NOMO-1 treated with dmso at 0.1 percent for 144 hours (cell line): ENCODE measurements at regions not wholly inside any gene's neighbourhood (a gene's known extent, or its start where the extent isn't known, plus 50 kb on each side); places are given as distances from the start of the nearest gene placed in this dataset.

Source experiments
- DNase-seq: peaks from one replicate; lab custom pipeline; 2025; ENCODE audit not compliant: unreplicated experiment; lab: John Stamatoyannopoulos, UW

- no peak for DNase-seq
Measured at GRCh38 chr11:82384308-82384707, 349.4 kb downstream of the FAM181B start.

GRCh38 chr11:82373781-82374542 lies 359.7 kb downstream of the FAM181B start:
- DNase-seq = no peak

GRCh38 chr11:82365351-82365750 lies 368.3 kb downstream of the FAM181B start:
- no peak for DNase-seq

GRCh38 chr11:82356316-82356715 lies 377.3 kb downstream of the FAM181B start:
- no peak for DNase-seq

GRCh38 chr11:82355313-82355823 lies 378.3 kb downstream of the FAM181B start:
- DNase-seq = no peak

GRCh38 chr11:82326853-82327252 lies 406.8 kb downstream of the FAM181B start:
- DNase-seq = no peak

GRCh38 chr11:82321206-82321605 lies 412.5 kb downstream of the FAM181B start:
- DNase-seq = no peak

- DNase-seq = no peak
Measured at GRCh38 chr11:82315093-82315492, 418.6 kb downstream of the FAM181B start.

GRCh38 chr11:82308979-82309378 lies 424.7 kb downstream of the FAM181B start:
- DNase-seq = no peak

GRCh38 chr11:82305123-82305522 lies 428.5 kb downstream of the FAM181B start:
- DNase-seq = no peak

GRCh38 chr11:82303671-82304070 lies 430.0 kb downstream of the FAM181B start:
- no peak for DNase-seq

- DNase-seq = no peak
Measured at GRCh38 chr11:82288471-82288870, 445.2 kb downstream of the FAM181B start.

- no peak for DNase-seq
Measured at GRCh38 chr11:82270870-82271269, 462.8 kb downstream of the FAM181B start.

GRCh38 chr11:82268627-82269026 lies 465.0 kb downstream of the FAM181B start:
- no peak for DNase-seq

GRCh38 chr11:82267186-82267585 lies 466.5 kb downstream of the FAM181B start:
- no peak for DNase-seq

- no peak for DNase-seq
Measured at GRCh38 chr11:82261367-82261766, 472.3 kb downstream of the FAM181B start.

GRCh38 chr11:82250047-82250446 lies 483.6 kb downstream of the FAM181B start:
- no peak for DNase-seq

- no peak for DNase-seq
Measured at GRCh38 chr11:82246926-82247325, 486.7 kb downstream of the FAM181B start.

GRCh38 chr11:82239498-82239897 lies 494.2 kb downstream of the FAM181B start:
- no peak for DNase-seq

- no peak for DNase-seq
Measured at GRCh38 chr11:82234256-82234655, 499.4 kb downstream of the FAM181B start.

- no peak for DNase-seq
Measured at GRCh38 chr11:82233201-82233600, 500.5 kb downstream of the FAM181B start.

- DNase-seq = no peak
Measured at GRCh38 chr11:82229341-82229740, 504.3 kb downstream of the FAM181B start.

GRCh38 chr11:82225930-82226329 lies 507.7 kb downstream of the FAM181B start:
- no peak for DNase-seq
